SU-DHL-6 (cell line): ENCODE measurements at regions not wholly inside any gene's neighbourhood (a gene's known extent, or its start where the extent isn't known, plus 50 kb on each side); places are given as distances from the start of the nearest gene placed in this dataset.
"Not testable (repeated sequence)": the region's sequence is repeated elsewhere in the genome, so short reads cannot be mapped to it uniquely, and the experiment has no call there.

Experiments
- H2AFZ ChIP-seq: fragments of 200-600 bp; sonication (generic); 2 replicates; pipeline ENCODE4 v1.6.1; 2014; ENCODE audit warnings: low read depth, mild to moderate bottlenecking, moderate library complexity, mixed read lengths, antibody characterized with exemption, low read length; ENCODE audit not compliant: severe bottlenecking
- H3F3A ChIP-seq: fragments of 200-600 bp; shearing (Covaris generic); 2 replicates; pipeline ENCODE4 v1.6.0; 2016; ENCODE audit warnings: antibody characterized with exemption, mild to moderate bottlenecking; ENCODE audit not compliant: insufficient read depth
- H3K27ac ChIP-seq: fragments of 200-600 bp; sonication (generic); 2 replicates; pipeline ENCODE4 v1.5.1; 2016; ENCODE audit warnings: low read depth, mild to moderate bottlenecking, low read length, moderate library complexity, mixed read lengths
- H3K27me3 ChIP-seq: fragments of 200-600 bp; sonication (generic), shearing (Covaris generic); 2 replicates; pipeline ENCODE4 v1.6.0; 2014; ENCODE audit warnings: mild to moderate bottlenecking, low read length
- H3K36me3 ChIP-seq: fragments of 200-600 bp; sonication (generic); 2 replicates; pipeline ENCODE4 v1.6.1; 2014; ENCODE audit warnings: mild to moderate bottlenecking, low read length, mixed read lengths
- H3K4me2 ChIP-seq: fragments of 300-600, 200-600 bp; shearing (Covaris generic), sonication (generic); 2 replicates; pipeline ENCODE4 v1.6.0; 2014; ENCODE audit warnings: low read length, low read depth, mild to moderate bottlenecking; ENCODE audit not compliant: poor library complexity, severe bottlenecking
- H3K4me3 ChIP-seq: fragments of 200-600 bp; sonication (generic); 2 replicates; pipeline ENCODE4 v1.5.1; 2014; ENCODE audit warnings: antibody characterized with exemption, low read length, mild to moderate bottlenecking, mixed read lengths; ENCODE audit not compliant: insufficient read depth, poor library complexity, severe bottlenecking
- H3K79me2 ChIP-seq: fragments of 200-600 bp; sonication (generic); 2 replicates; pipeline ENCODE4 v1.6.1; 2014; ENCODE audit warnings: mild to moderate bottlenecking, low read length, moderate library complexity; ENCODE audit not compliant: insufficient read depth
- H3K9ac ChIP-seq: fragments of 200-600 bp; sonication (generic); 2 replicates; pipeline ENCODE4 v1.7.0; 2014; ENCODE audit warnings: mild to moderate bottlenecking, low read length
- H3K9me2 ChIP-seq: fragments of 200-600 bp; sonication (generic); replicated peaks from 2 replicates; pipeline ENCODE4 v1.6.1; 2014; ENCODE audit warnings: low read length; ENCODE audit not compliant: insufficient read depth
- H3K9me3 ChIP-seq: fragments of 200-600 bp; sonication (generic); 2 replicates; pipeline ENCODE4 v1.6.1; 2014; ENCODE audit warnings: low read length, mixed read lengths; ENCODE audit not compliant: insufficient read depth
- H4K20me1 ChIP-seq: fragments of 200-600 bp; sonication (generic); 2 replicates; pipeline ENCODE4 v1.6.1; 2014; ENCODE audit warnings: low read depth, mild to moderate bottlenecking, antibody characterized with exemption, low read length, moderate library complexity, mixed read lengths
- EZH2phosphoT487 ChIP-seq: fragments of 200-600 bp; sonication (generic), shearing (Covaris generic); conservative IDR thresholded peaks from 2 replicates; pipeline ENCODE4 v1.6.1; 2018; ENCODE audit warnings: mild to moderate bottlenecking, antibody characterized with exemption, low read length, moderate library complexity, mixed read lengths
- TF ChIP-seq, protein P1 (sequence below): fragments of 200-600 bp; sonication (generic); IDR thresholded peaks from one replicate; pipeline ENCODE4 v1.5.1; 2017; ENCODE audit warnings: antibody characterized with exemption, mild to moderate bottlenecking, low read length, moderate library complexity; ENCODE audit not compliant: insufficient read depth, poor library complexity, severe bottlenecking

DNA sequence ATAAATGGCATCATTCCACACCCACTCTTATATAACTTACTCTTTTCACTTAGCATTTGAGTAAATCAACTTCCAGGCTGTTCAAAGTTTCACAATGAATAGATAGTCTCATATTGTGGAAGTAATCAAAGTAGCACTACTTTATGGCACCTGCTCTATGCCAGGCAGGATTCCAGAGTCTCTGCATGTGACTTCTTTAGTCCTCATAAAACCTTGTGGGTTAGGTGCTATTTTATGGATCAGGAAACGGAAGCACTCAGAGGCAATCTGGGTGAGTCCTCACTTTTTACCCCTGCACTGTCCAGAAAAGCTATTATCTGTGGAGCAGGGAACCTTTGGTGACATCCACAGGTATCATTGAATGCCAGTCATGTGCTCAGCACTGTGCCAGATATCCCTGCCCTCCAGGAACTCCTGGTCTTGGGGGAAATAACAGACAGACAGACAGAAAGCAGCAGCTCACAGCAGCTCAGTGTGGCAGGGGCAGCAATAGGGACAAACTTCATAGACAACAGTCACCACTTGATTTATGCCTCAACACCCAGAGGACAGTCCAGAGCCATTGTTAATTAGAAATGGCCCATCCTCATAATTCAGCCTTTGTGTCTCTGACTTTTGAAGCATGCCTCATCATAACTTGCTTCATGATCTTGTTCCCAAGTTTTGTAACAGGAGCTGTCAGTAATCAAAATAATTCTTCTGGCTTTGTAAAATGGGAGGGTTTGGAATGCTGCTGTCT, 160.6 kb downstream of the SEC23IP start:
- Histone ChIP-seq H3K4me3 (no peak overlapping the region), H3K27me3 (no peaks in the 10 kb centered on the region), H3K4me2 (no peak overlapping the region), H3K79me2 (no peaks in the 10 kb centered on the region), H3F3A (no peaks in the 10 kb centered on the region), H3K9ac (no peak overlapping the region), H3K27ac (no peak overlapping the region), H3K36me3 (no peaks in the 10 kb centered on the region), H4K20me1 (no peaks in the 10 kb centered on the region), H2AFZ (no peak overlapping the region), H3K9me2 (no peaks in the 10 kb centered on the region), H3K9me3 (no peaks in the 10 kb centered on the region)
- TF ChIP-seq EZH2phosphoT487, result no peak
- TF ChIP-seq, protein P1, sequence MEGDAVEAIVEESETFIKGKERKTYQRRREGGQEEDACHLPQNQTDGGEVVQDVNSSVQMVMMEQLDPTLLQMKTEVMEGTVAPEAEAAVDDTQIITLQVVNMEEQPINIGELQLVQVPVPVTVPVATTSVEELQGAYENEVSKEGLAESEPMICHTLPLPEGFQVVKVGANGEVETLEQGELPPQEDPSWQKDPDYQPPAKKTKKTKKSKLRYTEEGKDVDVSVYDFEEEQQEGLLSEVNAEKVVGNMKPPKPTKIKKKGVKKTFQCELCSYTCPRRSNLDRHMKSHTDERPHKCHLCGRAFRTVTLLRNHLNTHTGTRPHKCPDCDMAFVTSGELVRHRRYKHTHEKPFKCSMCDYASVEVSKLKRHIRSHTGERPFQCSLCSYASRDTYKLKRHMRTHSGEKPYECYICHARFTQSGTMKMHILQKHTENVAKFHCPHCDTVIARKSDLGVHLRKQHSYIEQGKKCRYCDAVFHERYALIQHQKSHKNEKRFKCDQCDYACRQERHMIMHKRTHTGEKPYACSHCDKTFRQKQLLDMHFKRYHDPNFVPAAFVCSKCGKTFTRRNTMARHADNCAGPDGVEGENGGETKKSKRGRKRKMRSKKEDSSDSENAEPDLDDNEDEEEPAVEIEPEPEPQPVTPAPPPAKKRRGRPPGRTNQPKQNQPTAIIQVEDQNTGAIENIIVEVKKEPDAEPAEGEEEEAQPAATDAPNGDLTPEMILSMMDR, result no peak

GRCh38 chr10:120059790-120060189, 167.3 kb downstream of the SEC23IP start:
- H3K27me3 ChIP-seq, H3K4me3 ChIP-seq, H3K9ac ChIP-seq, H4K20me1 ChIP-seq, H3K9me3 ChIP-seq, H3K36me3 ChIP-seq, H3F3A ChIP-seq, H3K4me2 ChIP-seq, H2AFZ ChIP-seq, H3K9me2 ChIP-seq, H3K27ac ChIP-seq, H3K79me2 ChIP-seq: not testable (repeated sequence)

- H3K27me3 ChIP-seq, result no peaks in the 10 kb centered on the region
- no peak overlapping the region for H3K27ac ChIP-seq
- no peak overlapping the region for H3K4me3 ChIP-seq
- H3K9me3 ChIP-seq, result no peaks in the 10 kb centered on the region
- TF ChIP-seq EZH2phosphoT487, result no peak
- TF ChIP-seq, protein P1, result no peak
- no peak overlapping the region for H2AFZ ChIP-seq
- no peak overlapping the region for H3K4me2 ChIP-seq
- H3K9ac ChIP-seq, result no peak overlapping the region
- no peaks in the 10 kb centered on the region for H3F3A ChIP-seq
- no peaks in the 10 kb centered on the region for H3K9me2 ChIP-seq
- no peaks in the 10 kb centered on the region for H3K79me2 ChIP-seq
- no peaks in the 10 kb centered on the region for H4K20me1 ChIP-seq
- H3K36me3 ChIP-seq, result no peaks in the 10 kb centered on the region
These were observed 174.9 kb downstream of the SEC23IP start for GRCh38 chr10:120067427-120067826.

DNA sequence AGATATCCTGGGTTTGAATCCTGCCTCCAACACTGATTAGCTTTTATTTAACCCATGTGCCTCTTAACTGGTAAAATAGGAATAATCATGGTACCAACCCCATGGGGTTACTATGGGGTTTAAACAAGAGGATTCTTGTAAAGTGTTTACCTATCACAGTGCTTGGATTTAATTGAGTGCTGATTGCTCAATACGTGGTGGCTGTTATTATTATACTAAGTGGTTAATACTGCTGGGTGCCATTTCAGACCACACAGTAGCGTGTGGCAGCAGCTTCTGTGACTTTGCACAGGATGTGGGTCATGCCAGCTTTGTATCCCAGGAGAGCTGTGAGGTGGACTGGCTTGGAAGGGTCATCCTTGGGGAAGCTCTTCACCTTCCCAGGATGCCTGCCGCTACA, 177.2 kb downstream of the SEC23IP start:
- Histone ChIP-seq H3K27ac (no peak overlapping the region), H3K4me3 (no peak overlapping the region), H3K9ac (no peak overlapping the region), H3F3A (no peaks in the 10 kb centered on the region), H3K9me3 (no peaks in the 10 kb centered on the region), H3K36me3 (no peaks in the 10 kb centered on the region), H3K4me2 (no peak overlapping the region), H3K79me2 (no peaks in the 10 kb centered on the region), H3K9me2 (no peaks in the 10 kb centered on the region), H3K27me3 (no peaks in the 10 kb centered on the region), H4K20me1 (no peaks in the 10 kb centered on the region), H2AFZ (no peak overlapping the region)
- TF ChIP-seq EZH2phosphoT487, result no peak
- TF ChIP-seq, protein P1, result no peak
